Prostate gland (tissue), 2 donors: ENCODE measurements at regions not wholly inside any gene's neighbourhood (a gene's known extent, or its start where the extent isn't known, plus 50 kb on each side); places are given as distances from the start of the nearest gene placed in this dataset.

ENCODE experiments used
- DNase-seq: peaks from one replicate; pipeline ENCODE4 v3.0.0-alpha.2; 2019; ENCODE audit warnings: low spot score
- H3K27ac ChIP-seq, 2 donors: fragments of 200-600 bp; sonication (generic); 2 replicates each; pipeline ENCODE4 v1.5.1; 2017 to 2019
- H3K27me3 ChIP-seq: fragments of 200-600 bp; sonication (generic); replicated peaks from 2 replicates; pipeline ENCODE4 v1.5.1; 2019; ENCODE audit not compliant: insufficient read depth
- H3K36me3 ChIP-seq, 2 donors: fragments of 200-600 bp; sonication (generic); 1 replicate in 1 of 2; 2 replicates in 1 of 2; pipeline versions ENCODE4 v1.5.1 to v1.8.1; 2017 to 2019
- H3K4me1 ChIP-seq: fragments of 200-600 bp; sonication (generic); replicated peaks from 2 replicates; pipeline ENCODE4 v1.5.1; 2019
- H3K4me3 ChIP-seq, 2 donors: fragments of 200-600 bp; sonication (generic); 2 replicates each; pipeline ENCODE4 v1.5.1; 2017 to 2019
- H3K9me3 ChIP-seq: fragments of 200-600 bp; sonication (generic); 2 replicates; pipeline ENCODE4 v1.5.1; 2017
- CTCF ChIP-seq, 4 experiments: fragments of 200-600 bp in 2 of 4; fragments of 450-650 bp in 2 of 4; sonication (generic) in 2 of 4; IDR thresholded peaks; 1 replicate in 3 of 4; 2 replicates in 1 of 4; pipeline ENCODE4 v1.5.1; 2016 to 2019; ENCODE audit warnings: antibody characterized with exemption in 4 of 4, mild to moderate bottlenecking in 2 of 4, moderate library complexity in 2 of 4
- POLR2A ChIP-seq: fragments of 450-650 bp; IDR thresholded peaks from one replicate; pipeline ENCODE4 v1.6.1; 2016; ENCODE audit warnings: antibody characterized with exemption, mild to moderate bottlenecking
- POLR2AphosphoS5 ChIP-seq: sonication (generic); formaldehyde crosslinking; IDR thresholded peaks from one replicate; pipeline ENCODE4 v1.6.1; 2017; ENCODE audit warnings: antibody characterized with exemption
- WGBS: methylation state at CpG from one replicate; pipeline ENCODE4 v1.1.5; 2018; 5-methylcytosine and 5-hydroxymethylcytosine counted together
- intact Hi-C: fragments of 100-400 bp; cut with DNase I; formaldehyde crosslinking; loops from one replicate; pipeline ENCODE4 v1.14.2; 2022

GRCh38 chr13:73608711-73609485 is 525.3 kb downstream of the KLF12 start:
- Histone ChIP-seq H3K36me3 (no peaks in the 10 kb centered on the region), H3K4me1 (no peaks in the 10 kb centered on the region), H3K9me3 (no peaks in the 10 kb centered on the region), H3K27me3 (no peaks in the 10 kb centered on the region), H3K27ac (no peak overlapping the region), H3K4me3 (no peak overlapping the region)
- WGBS: 43% methylated on average over 7 of the region's 7 CpGs
- TF ChIP-seq POLR2A (no peak), POLR2AphosphoS5 (no peak)
- DNase-seq: no peak
- intact Hi-C loops: no loop called here

- no peak overlapping the region for H3K27ac ChIP-seq
- no peaks in the 10 kb centered on the region for H3K4me1 ChIP-seq
- H3K9me3 ChIP-seq: no peaks in the 10 kb centered on the region
- WGBS: 45% methylated on average over 2 of the region's 2 CpGs
- no peaks in the 10 kb centered on the region for H3K36me3 ChIP-seq
- H3K27me3 ChIP-seq: no peaks in the 10 kb centered on the region
- H3K4me3 ChIP-seq: no peak overlapping the region
- no peak for DNase-seq
- intact Hi-C loops: no loop called here
- TF ChIP-seq POLR2A: no peak
Measured at GRCh38 chr13:73608157-73608516, 526.1 kb downstream of the KLF12 start.

- WGBS: 55% methylated on average over 6 of the region's 6 CpGs
- no peaks in the 10 kb centered on the region for H3K9me3 ChIP-seq
- H3K27me3 ChIP-seq: no peaks in the 10 kb centered on the region
- no peak overlapping the region for H3K4me3 ChIP-seq
- H3K36me3 ChIP-seq: no peaks in the 10 kb centered on the region
- TF ChIP-seq POLR2AphosphoS5: no peak
- no peak for TF ChIP-seq CTCF (IDR thresholded peaks at IDR 0.05)
- TF ChIP-seq POLR2A: no peak
- H3K27ac ChIP-seq: no peak overlapping the region
- H3K4me1 ChIP-seq: no peaks in the 10 kb centered on the region
- no peak for DNase-seq
- intact Hi-C loops: no loop called here
Measured at GRCh38 chr13:73607489-73608156, 526.6 kb downstream of the KLF12 start.

GRCh38 chr13:73603646-73604045 is 530.6 kb downstream of the KLF12 start:
- H3K27me3 ChIP-seq: no peaks in the 10 kb centered on the region
- TF ChIP-seq CTCF (IDR thresholded peaks at IDR 0.05) (no peak), POLR2A (no peak), POLR2AphosphoS5 (no peak)
- WGBS: 75% methylated on average over 1 of the region's 1 CpG

GRCh38 chr13:73602295-73602694 is 531.9 kb downstream of the KLF12 start:
- DNase-seq: no peak
- TF ChIP-seq POLR2A (no peak), POLR2AphosphoS5 (no peak), CTCF (IDR thresholded peaks at IDR 0.05) (no peak)
- intact Hi-C loops: no loop called here
- H3K27me3 ChIP-seq: no peaks in the 10 kb centered on the region
- no peaks in the 10 kb centered on the region for H3K9me3 ChIP-seq
- H3K4me1 ChIP-seq: no peaks in the 10 kb centered on the region
- no peak overlapping the region for H3K4me3 ChIP-seq
- H3K27ac ChIP-seq: no peak overlapping the region
- WGBS: 91% methylated on average over 5 of the region's 5 CpGs
- H3K36me3 ChIP-seq: no peaks in the 10 kb centered on the region

More at GRCh38 chr13:73603646-73604045, 530.6 kb downstream of the KLF12 start:
- no peak for DNase-seq
- Histone ChIP-seq H3K4me1 (no peaks in the 10 kb centered on the region), H3K4me3 (no peak overlapping the region), H3K36me3 (no peaks in the 10 kb centered on the region), H3K27ac (no peak overlapping the region), H3K9me3 (no peaks in the 10 kb centered on the region)
- intact Hi-C loops: no loop called here

GRCh38 chr13:73601708-73602107 is 532.5 kb downstream of the KLF12 start:
- no peak for TF ChIP-seq POLR2A
- no peak for TF ChIP-seq CTCF (IDR thresholded peaks at IDR 0.05)
- H3K9me3 ChIP-seq: no peaks in the 10 kb centered on the region
- H3K36me3 ChIP-seq: no peaks in the 10 kb centered on the region
- intact Hi-C loops: no loop called here
- no peak overlapping the region for H3K27ac ChIP-seq
- H3K27me3 ChIP-seq: no peaks in the 10 kb centered on the region
- H3K4me3 ChIP-seq: no peak overlapping the region
- no peaks in the 10 kb centered on the region for H3K4me1 ChIP-seq
- 96% methylated on average over 1 of the region's 1 CpG for WGBS
- no peak for DNase-seq
